Stimulated activated naive CD8-positive, alpha-beta T cell treated with anti-CD3 and anti-CD28 coated beads, Interleukin-15, Interleukin-2, amounts not matched to agents 100 U/mL and 50 U/mL, for 24 hours (primary cell): ENCODE measurements at regions not wholly inside any gene's neighbourhood (a gene's known extent, or its start where the extent isn't known, plus 50 kb on each side); places are given as distances from the start of the nearest gene placed in this dataset.

Experiments used
- ATAC-seq: fragments of 150-1000 bp; cut with Tn5 transposase; one replicate; pipeline ENCODE4 v1.10.0; 2021
- DNase-seq: peaks from one replicate; pipeline ENCODE4 v3.0.0; 2021

- ATAC-seq = no peak
- DNase-seq = no peak
These were observed 53.0 kb upstream of the CLDN14 start for GRCh38 chr21:36532769-36533467.

- ATAC-seq = no peak
- DNase-seq = no peak
These were observed 53.5 kb upstream of the CLDN14 start for GRCh38 chr21:36533468-36533848.

- ATAC-seq (no peak), DNase-seq (no peak)
These were observed 54.7 kb upstream of the CLDN14 start for GRCh38 chr21:36534656-36535055.

GRCh38 chr21:36535618-36536241 is 55.8 kb upstream of the CLDN14 start:
- DNase-seq (no peak), ATAC-seq (no peak)

GRCh38 chr21:36538761-36539160 is 58.8 kb upstream of the CLDN14 start:
- no peak for DNase-seq
- ATAC-seq = no peak

GRCh38 chr21:36539434-36540150 is 59.7 kb upstream of the CLDN14 start:
- ATAC-seq = no peak
- DNase-seq = no peak

- DNase-seq (no peak), ATAC-seq (no peak)
These were observed 60.8 kb upstream of the CLDN14 start for GRCh38 chr21:36540700-36541099.

GRCh38 chr21:36541721-36542139 is 61.8 kb upstream of the CLDN14 start:
- DNase-seq (no peak), ATAC-seq (no peak)

GRCh38 chr21:36542312-36543101 is 62.6 kb upstream of the CLDN14 start:
- no peak for ATAC-seq
- peak; percentile 5 for DNase-seq

- ATAC-seq (no peak), DNase-seq (no peak)
These were observed 64.0 kb upstream of the CLDN14 start for GRCh38 chr21:36543924-36544323.

GRCh38 chr21:36544545-36544944 is 64.6 kb upstream of the CLDN14 start:
- DNase-seq = no peak
- ATAC-seq = no peak

- ATAC-seq = no peak
- no peak for DNase-seq
These were observed 66.0 kb upstream of the CLDN14 start for GRCh38 chr21:36545776-36546511.

- ATAC-seq = no peak
These were observed 67.5 kb upstream of the CLDN14 start for GRCh38 chr21:36547464-36547863.

GRCh38 chr21:36548866-36549265 is 68.9 kb upstream of the CLDN14 start:
- DNase-seq (no peak), ATAC-seq (no peak)

More at GRCh38 chr21:36547464-36547863, 67.5 kb upstream of the CLDN14 start:
- no peak for DNase-seq

- ATAC-seq (no peak), DNase-seq (no peak)
These were observed 69.5 kb upstream of the CLDN14 start for GRCh38 chr21:36549470-36549869.

GRCh38 chr21:36550761-36551160 is 70.8 kb upstream of the CLDN14 start:
- no peak for ATAC-seq
- DNase-seq = no peak

GRCh38 chr21:36551321-36551720 is 71.4 kb upstream of the CLDN14 start:
- DNase-seq = no peak
- ATAC-seq = no peak

- no peak for DNase-seq
- no peak for ATAC-seq
These were observed 72.0 kb upstream of the CLDN14 start for GRCh38 chr21:36551731-36552433.

GRCh38 chr21:36552434-36552785 is 72.5 kb upstream of the CLDN14 start:
- no peak for ATAC-seq
- no peak for DNase-seq

GRCh38 chr21:36553406-36553805 is 73.5 kb upstream of the CLDN14 start:
- ATAC-seq = no peak
- DNase-seq = no peak

- ATAC-seq (no peak), DNase-seq (no peak)
These were observed 74.7 kb upstream of the CLDN14 start for GRCh38 chr21:36554411-36555157.
